ENCODE measurements at regions not wholly inside any gene's neighbourhood (a gene's known extent, or its start where the extent isn't known, plus 50 kb on each side); places are given as distances from the start of the nearest gene placed in this dataset.

GRCh38 chr2:18474700-18475099, 85.8 kb downstream of the RDH14 start:
- TF ChIP-seq CTCF (IDR thresholded peaks at IDR 0.05) (no peak), POLR2A (IDR thresholded peaks at IDR 0.05) (no peak)

Data from testis (tissue), 2 donors.